ENCODE measurements at regions not wholly inside any gene's neighbourhood (a gene's known extent, or its start where the extent isn't known, plus 50 kb on each side); places are given as distances from the start of the nearest gene placed in this dataset.

DNA sequence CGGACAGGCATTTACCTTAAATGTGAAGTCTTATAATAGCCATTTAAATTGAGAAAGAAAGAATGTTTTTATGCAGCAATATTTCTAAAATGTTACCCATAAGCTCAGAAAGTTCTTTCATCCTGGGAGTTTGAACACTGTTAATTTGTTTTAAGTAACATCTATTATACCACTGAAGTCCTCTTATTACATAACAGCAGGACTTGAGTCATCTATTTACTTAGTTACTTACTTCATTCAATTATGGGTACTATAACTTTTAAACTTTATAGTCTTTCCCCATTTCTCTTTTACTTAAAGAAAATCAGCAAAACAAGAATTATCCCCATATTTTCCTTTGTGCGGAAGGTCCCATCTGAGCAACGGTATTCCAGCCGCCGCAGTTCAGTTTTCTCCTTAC is 473.1 kb downstream of the ETNK1 start:
- TF ChIP-seq, protein P1, sequence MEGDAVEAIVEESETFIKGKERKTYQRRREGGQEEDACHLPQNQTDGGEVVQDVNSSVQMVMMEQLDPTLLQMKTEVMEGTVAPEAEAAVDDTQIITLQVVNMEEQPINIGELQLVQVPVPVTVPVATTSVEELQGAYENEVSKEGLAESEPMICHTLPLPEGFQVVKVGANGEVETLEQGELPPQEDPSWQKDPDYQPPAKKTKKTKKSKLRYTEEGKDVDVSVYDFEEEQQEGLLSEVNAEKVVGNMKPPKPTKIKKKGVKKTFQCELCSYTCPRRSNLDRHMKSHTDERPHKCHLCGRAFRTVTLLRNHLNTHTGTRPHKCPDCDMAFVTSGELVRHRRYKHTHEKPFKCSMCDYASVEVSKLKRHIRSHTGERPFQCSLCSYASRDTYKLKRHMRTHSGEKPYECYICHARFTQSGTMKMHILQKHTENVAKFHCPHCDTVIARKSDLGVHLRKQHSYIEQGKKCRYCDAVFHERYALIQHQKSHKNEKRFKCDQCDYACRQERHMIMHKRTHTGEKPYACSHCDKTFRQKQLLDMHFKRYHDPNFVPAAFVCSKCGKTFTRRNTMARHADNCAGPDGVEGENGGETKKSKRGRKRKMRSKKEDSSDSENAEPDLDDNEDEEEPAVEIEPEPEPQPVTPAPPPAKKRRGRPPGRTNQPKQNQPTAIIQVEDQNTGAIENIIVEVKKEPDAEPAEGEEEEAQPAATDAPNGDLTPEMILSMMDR (conservative IDR thresholded peaks at IDR 0.05): no peak
- no peak for TF ChIP-seq ZFX (IDR thresholded peaks at IDR 0.05)

All from C4-2B (cell line).